Activated CD4-positive, CD25-positive, alpha-beta regulatory T cell treated with anti-CD3 and anti-CD28 coated beads, Interleukin-2, amount 50 U/mL, for 16 hours (primary cell): ENCODE measurements at regions not wholly inside any gene's neighbourhood (a gene's known extent, or its start where the extent isn't known, plus 50 kb on each side); places are given as distances from the start of the nearest gene placed in this dataset.

Experiments
- DNase-seq: peaks from one replicate; pipeline ENCODE4 v3.0.0-alpha.2; 2020; ENCODE audit warnings: low read depth, low spot score

DNA sequence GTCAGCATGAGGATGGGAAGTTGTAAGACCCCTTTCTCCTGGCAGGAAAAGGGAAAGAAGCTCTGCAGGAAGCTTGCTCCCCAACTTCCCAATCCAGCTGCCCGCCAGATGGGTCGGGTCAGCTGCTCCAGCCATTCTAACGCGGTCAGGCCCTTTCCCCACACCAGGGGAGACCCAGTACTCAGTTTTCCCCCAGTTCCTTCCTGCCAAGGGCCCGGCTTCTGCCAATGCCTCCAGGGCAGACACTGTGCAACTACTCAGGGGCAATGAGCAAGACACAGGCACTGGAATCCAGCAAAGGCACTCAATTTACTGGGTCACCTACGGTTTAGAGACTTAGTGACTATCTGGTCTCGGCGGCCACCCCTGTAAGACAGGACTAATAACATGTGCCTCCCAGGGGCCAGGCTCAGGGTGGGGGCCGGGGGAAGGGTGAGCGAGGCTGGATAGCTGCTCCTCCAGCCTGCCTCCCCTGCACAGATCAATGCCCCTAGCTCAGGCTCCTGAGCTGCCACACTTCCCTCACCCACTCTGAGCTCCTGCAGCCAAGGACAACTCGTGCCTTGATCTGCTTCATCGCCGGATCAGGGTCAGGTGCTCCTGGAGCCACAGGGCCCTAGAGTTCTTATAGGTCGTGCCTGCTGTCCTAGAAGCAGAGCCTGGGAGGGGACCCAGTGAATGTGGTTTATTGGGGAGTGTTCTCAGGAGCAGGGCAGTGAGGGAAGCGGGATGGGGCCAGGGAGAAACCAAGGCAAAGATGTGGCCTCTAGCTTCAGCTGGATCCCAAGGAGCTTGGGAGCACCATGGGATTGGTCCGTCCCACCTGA lies 171.1 kb downstream of the ZFP36L2 start:
- no peak for DNase-seq

DNA sequence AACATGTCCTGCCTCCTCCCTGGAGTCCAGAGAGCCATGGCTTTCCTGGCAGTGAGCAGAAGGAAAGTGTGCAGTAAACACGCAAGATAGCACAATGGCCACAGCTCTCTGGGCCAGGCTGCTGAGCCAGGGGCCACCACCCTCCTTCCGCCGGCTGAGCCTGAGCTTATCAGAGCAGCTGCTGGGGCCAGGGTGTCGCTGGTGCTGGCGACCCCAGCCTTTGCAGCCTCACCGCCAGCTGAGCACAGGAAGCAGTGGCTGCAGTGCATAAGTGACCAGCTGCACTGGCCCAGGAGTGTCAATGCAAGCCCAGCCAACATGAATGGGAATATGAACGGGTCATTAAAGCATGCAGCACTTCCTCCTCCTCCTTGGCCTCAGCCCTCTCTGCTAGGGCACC lies 172.0 kb downstream of the ZFP36L2 start:
- DNase-seq, result no peak

DNA sequence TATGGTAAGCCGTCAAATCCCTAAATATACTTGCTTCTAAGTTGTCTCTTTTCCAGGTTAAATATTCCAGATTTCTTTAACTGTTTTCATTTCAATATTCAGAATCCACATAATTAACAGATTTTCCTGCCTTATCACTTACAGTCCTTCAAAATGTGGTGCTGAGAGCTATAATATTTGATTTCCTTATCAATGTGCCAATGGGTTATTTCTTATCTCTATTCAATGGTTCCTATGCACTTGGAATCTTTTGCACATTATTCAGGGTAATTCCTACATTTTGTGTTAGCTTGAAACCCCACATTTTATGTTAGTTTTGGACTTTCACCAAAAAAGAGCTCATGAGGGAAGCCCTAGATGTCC lies 173.5 kb downstream of the ZFP36L2 start:
- no peak for DNase-seq

DNA sequence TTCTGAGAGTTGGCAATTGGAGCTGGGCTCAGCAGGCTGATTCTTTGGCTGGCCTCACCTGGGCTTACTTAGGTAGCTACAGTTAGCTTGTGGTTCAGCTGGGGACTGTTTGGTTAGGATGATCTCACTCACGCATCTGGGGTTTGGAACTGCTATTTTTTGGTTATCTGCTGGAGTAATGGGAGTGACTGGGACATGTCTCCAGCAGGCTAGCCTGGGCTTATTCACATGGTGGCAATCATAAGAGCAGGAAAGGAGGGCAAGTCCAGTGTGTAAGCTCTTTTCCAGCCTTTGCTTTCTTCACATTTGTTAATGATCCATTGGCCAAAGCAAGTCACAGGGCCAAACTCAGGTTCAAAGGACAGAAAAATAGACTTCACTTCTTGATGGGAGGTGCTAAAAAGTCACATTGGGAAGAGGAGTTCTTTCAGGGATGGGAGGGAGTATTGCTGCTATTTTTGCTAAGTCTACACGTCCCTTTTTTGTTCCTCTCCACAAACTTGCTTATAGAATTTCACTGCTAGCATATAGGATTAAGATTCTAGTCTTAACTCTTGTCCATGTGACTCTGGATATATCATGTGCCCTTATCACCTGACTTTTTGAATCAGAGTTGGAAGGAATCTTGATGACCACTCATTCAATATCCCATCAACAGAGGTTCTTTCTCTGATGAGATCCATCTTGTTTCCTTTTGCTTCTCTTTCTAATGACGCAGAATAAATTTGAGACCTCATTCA lies 174.0 kb downstream of the ZFP36L2 start:
- DNase-seq, result no peak

DNA sequence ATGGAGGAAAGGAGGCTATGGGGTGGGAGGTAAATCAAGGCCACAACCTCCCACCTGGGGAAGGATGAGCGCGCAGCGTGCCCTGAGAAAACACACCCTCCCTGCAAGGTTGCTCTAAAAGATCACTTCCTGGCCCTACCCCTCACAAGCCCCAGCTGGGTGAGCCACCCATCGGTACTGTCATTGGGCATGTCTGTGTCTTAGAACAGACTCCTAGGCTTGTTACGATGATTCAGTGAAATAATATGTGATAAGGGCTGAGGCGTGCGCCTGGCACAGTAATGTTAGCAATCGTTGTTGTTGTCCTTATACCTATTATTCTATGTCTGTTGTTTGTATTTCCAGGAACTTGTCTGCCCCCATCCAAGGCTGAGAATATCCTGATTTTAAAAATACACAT lies 175.1 kb downstream of the ZFP36L2 start:
- no peak for DNase-seq

DNA sequence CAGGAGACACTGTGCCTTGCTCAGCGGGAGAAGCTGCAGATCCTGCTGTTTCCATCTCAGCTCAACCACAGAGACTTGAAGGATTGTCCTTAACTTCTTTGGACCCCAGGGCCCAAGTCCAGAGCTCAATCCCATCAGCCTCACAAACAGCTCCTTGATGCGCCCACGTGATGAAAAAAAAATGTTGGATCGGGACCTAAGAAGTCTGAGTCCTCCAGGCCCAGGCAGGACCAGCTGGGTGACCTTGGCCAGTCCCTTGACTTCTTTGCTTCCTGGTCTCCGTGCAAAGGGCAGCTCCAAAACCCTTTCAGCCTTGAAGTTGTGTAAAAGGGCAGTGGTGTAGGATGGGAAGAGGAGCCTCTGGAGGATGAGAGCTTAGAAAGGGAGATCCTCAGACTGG lies 175.5 kb downstream of the ZFP36L2 start:
- no peak for DNase-seq

DNA sequence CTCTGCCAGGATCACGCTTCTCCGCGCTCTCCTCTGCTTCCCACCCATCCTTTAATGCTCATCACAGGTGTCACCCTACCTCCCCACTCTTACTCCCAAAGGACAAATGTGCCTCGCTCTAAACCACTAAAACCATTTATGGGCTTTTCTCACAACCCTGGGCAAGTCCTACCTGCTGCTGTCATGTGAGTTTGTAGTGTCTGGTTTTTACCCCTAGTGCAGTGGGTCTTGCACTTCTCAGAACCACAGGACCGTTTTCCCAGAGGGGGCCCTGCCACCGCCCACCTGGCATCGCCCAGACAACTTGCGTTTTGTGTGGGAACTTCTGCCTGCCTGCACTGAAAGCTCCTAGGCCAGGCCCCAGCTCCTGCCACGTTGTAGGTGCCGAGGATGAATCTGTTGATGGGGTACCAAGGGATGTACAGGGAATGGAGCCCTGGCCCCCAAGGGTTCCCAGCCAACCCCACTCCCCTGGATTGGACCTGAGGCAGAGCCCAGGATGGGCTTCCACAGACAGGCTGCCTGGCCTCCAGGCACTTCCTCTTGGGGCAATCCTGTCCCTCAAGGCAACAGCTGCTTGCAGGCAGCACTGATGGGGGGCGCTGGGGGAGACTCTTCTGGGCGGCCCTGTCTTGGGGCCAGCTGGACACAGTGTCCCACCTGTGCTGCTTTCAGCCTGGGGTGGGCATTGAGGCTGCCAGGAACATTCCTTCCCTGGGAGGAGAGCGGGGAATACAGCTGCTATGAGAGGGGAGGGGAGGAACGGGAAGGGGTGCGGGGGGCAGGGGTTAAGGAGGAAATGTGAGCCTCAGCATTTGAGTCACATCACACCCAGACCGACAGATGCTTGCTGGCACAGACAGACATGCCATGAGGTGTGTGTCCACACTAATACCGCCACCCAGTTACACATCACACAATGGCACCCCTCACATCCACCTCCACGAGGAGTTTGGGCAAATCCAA lies 176.3 kb downstream of the ZFP36L2 start:
- no peak for DNase-seq

DNA sequence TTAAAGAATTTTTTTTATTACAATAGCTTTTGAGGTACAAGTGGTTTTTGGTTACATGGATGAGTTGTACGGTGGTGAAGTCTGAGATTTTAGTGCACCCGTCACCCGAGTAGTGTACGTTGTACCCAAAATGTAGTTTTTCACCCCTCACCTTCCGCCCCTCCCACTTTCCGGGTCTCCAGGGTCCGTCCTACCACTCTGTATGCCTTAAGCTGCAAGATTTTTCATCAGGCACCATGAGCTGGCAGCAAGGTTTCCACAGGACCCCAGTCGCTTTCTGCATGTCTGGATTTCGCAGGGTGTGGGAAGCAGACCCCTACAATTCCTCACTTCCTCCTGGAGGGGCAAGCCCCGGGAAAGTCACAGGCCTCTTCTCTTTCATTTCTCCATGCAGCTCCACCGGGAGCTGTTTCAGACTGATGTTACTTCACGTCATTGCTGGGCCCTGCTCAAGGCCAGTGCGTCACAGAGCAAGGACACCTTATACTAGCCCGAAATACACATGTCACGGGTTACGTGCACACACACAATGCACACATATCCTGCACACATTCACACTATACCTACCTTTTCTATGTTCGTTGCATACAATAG lies 179.1 kb downstream of the ZFP36L2 start:
- DNase-seq, result no peak

DNA sequence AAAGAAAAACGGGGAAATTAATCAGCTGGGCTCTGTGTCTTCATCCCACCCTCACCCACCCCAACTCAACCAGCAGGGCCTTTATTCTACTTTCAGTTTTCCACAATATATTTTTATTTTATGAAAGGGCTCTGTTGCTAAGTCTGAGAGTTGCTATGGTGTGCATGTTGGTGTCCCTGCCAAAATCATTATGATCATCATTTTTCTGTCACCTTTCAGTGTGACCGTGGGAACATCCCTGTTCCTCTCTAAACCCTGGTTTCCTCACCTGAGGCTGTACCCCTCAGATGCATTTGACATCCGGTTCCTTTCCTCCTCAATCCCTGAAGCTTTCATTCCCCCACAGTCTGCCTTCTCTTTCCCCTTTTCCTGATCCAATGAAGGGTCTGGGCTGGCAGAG lies 180.5 kb downstream of the ZFP36L2 start:
- no peak for DNase-seq

DNA sequence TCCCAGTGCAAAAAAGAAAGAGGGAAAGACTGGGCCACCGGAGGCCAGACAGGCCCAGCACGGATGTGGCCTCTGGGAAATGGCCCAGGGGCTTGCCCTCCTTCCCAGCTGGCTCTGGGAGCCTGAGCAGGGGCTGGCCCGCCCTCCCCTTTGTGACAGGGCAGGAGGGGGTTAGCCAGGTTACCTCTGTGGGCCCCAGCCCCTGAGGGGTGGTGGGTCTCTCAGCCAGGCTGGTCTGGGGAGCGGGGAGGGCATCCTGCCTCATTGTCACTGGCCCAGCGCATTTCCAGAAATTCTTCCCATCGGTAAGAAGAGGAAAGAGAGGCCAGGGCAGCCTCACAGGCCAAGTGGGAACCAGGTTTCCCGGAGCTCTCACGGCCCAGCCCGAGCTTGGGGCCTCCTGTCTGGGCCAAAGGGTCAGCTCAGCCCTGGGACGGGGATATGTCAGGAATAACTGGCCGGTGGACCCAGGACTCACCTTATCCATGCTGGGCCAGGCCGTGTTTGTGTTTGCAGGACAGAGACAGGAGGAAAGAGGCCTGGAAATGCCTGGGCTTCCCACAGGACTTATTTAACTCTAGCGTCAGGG lies 182.2 kb downstream of the ZFP36L2 start:
- DNase-seq, result no peak

DNA sequence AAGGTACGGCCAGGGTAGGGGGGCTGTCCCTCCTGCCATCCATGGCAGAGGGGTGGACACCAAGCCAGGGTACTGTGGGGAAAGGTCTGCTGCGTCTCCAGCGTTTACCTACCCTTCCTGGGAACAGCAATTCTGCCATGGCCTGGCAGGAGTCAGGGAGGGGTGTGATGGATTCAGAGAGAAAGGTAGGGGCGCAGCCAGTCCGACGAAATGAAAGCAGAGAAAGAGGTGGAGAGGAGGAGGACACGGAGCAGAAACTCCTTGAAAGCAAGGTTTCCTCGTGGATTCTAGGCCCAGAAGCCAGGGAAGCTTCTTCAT lies 182.9 kb downstream of the ZFP36L2 start:
- no peak for DNase-seq

DNA sequence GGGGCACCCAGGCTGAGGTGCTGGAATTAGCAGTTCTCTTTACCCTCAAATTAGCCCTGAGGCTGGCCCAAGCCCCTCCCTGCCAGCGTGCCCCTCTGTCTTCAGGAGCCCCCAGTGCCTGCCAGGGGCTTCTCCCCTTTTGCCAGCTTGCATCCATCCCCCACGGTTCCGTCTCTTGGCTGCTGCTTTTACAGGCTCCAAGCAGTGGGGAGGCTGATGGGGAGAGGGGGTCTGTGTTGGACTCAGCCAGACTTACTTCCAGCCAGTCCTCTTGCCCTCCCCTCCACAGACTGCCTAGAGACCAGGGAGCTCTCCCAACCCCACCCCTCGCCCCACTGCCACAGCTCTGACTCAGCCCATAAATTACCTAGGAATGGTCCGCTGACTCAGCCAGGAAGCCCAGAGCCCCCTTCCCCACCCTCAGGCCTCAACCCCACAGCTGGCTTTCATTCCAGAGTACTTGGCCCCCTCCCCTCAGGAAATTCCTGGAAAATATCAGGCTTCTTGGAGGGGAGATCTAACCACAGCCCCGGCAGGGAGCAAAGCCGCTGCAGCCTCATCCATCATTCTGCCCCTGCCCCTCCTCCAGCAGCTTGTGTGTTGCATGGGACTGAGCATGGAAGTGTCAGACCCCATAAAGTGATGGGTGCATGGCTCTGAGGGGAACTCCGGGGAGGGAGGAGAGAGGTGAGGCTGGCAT lies 184.6 kb downstream of the ZFP36L2 start:
- DNase-seq, result no peak

DNA sequence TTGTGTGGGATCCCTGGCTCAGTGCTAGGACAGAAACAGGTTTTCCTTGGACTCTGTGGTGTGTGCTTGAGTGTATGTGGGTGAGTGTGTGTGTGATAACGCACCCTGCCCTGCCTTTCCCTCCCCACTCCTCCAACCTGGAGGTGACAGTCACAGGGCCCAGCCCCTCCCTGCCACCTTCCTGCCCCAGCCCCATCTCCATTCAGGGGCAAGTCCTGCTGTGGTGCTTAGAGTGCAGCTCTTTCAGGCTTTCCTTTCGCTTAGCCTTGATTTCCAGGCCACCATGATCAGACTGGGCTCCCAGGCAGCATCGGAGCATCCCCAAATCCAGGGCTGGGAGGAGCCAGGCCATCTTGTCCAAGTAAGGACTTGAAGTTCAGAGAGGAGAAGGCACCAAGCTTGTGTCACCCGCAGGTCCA lies 185.2 kb downstream of the ZFP36L2 start:
- no peak for DNase-seq

DNA sequence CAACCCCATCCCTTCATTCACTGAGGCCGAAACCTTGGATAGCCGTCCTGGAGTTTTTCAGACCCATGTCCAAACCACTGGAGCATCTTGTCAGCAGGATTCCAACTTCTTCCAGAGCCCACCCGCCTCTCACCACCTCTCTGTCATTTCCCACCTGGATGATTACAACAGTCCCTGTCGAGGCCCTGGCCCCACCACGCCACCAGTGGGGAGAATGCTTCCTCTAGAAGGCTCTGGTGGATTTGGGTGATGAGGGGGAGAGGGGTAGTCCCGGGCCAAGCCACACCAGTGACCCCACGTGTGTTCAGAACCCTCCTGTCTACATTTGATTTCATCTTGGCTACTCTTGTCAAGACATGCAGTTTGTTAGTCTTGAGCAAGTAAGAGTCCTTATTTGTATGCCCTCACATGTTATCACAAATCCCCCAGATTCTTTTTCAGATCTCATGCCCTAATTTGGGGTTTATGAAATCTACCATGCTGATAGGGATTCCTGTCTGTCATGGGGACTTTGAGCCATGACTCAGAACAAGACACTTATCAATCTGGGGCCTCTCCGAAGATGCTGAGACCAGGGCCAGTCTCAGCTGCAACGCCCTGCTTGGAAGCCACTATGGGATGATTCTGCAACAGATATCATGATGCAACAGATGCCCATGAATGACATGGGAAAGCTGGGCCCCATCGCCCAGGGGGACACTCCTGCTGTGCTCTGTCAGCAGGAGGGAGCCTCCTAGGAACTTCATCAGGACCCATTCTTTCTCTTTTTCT lies 186.1 kb downstream of the ZFP36L2 start:
- no peak for DNase-seq

DNA sequence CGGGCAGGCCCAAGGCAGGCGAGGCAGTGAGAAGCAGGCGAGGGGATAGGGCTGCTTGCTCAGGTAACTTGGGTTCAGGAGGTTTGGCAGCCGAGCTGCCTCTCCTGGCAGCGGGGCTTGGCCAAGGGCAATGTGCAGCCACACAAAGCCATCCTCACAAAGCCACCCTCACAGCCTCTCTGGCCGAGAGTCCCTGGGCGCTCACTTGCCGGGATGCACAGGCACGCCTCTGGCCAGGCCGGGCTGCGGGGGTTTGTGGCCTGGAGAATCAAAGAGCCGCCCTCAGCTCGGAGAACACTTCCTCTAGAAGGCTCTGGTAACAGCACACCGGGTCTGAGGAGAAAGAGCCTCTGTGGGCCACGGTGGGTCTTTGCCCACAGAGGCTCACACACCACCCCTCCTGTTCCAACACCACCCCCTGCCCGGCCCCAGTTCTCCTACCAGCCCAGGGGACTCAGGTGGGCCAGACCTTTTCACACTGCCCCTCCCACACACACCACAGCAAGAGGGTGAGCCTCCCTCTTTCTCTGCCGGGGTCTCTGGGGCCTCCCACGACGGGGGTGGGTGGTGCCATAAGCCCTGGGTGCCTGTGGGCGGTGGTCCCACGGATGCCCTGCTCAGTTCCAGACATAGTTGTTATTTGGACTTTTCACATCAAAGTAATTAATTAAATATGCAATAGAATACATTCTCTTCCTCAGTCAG lies 186.9 kb downstream of the ZFP36L2 start:
- no peak for DNase-seq

DNA sequence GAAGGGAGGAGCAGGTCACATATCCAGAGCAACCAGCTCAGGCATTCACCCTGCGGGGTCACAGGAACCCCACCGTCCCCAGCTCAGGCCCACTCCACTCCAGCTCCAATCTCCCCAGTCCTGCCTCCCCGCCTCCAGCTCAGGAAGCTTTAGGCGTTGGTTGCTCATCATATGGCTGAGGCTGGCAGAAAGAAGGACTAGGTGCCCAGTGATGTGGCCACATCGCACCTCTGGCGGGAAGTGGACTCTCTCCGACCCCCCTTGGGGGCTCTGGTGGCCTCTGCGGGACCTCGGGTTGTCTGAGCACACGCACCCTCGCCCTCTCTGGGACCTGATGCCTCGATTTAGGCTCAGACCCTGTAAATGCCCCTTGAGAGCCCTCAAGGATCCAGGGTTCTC lies 187.7 kb downstream of the ZFP36L2 start:
- DNase-seq, result no peak

DNA sequence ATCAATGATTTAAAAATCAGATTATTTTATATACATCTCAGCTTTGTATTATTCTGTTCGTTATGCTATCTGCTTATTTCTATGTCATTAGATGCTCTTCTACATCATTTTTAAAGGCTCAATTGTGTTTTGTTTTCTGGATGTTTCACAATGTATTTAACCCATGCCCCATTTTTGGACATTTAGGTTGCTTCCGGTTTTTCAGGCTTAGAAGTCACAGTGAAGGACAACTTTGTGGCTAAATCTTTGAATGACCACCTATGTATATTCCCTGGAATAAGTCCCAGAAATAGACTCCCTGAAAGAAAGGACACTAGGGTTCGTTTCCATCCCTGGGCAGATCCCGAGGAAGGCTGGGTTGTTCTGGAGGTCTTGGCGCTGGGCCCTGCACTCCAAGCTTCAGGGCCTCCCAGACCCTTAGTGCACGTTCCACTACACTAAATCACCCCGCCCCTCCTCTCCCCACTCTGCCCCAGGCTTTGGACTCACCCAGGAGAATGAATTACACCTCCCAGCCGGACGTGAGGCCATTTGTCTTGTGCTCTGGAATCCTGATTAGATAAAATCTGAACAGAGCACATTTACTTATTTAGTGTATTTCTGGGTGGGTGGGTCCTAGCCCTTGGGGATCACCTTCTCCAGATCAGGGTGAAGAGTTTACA lies 188.2 kb downstream of the ZFP36L2 start:
- no peak for DNase-seq

DNA sequence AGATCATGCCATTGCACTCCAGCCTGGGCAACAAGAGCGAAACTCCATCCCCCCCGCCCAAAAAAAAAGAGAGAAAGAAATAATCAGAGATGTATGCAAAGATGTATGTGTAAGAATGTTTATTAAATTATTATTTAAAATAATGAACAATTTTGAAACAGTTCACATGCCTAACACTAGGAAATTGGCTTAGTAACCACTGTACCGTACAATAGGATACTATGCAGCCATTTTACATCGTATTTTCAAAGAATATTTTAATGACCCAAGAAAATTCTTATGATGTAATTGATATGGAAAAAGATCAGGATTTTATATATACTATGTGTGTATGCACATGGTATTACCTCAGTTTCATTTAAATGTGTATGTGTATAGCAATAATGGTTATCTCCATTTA lies 190.5 kb downstream of the ZFP36L2 start:
- DNase-seq, result no peak

DNA sequence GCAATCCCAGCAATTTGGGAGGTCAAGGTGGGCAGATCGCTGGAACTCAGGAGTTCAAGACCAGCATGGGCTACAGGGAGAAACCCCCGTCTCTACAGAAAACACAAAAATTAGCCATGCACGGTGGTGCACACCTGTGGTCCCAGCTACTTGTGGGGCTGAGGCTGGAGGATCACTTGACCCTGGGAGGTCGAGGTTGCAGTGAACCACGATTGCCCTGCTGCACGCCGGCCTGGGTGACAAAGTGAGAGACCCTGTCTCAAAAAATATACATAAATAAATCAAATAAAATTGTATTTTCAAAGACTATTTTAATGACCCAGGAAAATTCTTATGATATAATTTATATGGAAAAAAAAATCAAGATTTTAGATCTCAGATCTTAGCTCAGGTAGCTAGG lies 191.5 kb downstream of the ZFP36L2 start:
- no peak for DNase-seq
